ENCODE measurements at regions not wholly inside any gene's neighbourhood (a gene's known extent, or its start where the extent isn't known, plus 50 kb on each side); places are given as distances from the start of the nearest gene placed in this dataset.

DNA sequence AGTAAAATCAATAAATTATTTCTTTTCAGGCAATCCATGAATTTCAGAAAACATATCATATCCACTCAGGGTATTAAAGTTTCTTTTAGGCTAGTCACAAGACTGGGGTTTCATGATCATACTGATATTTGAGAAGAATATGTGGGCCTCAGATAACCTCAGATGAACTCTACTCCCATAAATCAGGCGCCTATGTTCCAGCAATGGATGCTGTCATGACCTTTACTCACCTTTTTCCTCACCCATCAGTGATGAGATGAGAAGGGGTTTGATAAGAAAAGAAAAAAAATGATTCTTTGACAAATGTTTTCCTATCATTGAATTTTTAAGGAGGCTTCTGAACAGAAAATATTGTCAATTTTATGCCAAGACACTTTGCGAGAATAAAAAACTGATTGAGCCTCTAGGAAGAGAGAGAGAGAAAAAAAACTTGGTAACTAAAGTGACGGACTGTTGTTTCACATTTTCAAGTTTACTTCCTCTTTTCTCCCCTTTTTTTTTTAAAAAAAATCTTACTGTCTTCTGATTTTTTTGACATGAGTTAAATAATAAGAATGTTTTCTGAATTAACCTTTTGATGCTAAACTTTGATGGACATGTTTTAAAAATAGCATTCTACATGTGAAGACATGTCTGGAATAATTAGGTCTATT lies 309.1 kb upstream of the MAP2 start:
- Histone ChIP-seq H3K4me2 (ENCODE audit: insufficient read depth, low read length) (no peak overlapping the region), H3K4me1 (ENCODE audit: insufficient read depth, low read length) (no peaks in the 10 kb centered on the region), H3K36me3 (ENCODE audit: insufficient read depth, low read length) (no peaks in the 10 kb centered on the region), H3K4me3 (ENCODE audit: low read depth in 1 of 2, low read length in 2 of 2) (no peak overlapping the region), H3K27ac (ENCODE audit: low read length) (no peak overlapping the region), H3K9ac (ENCODE audit: low read depth, low read length) (no peak overlapping the region), H3K27me3 (ENCODE audit: insufficient read depth, low read length, poor library complexity) (no peaks in the 10 kb centered on the region), H3K79me2 (ENCODE audit: insufficient read depth, low read length) (no peaks in the 10 kb centered on the region), H3K9me3 (ENCODE audit: insufficient read depth, low read length, severe bottlenecking) (no peaks in the 10 kb centered on the region), H4K20me1 (ENCODE audit: insufficient read depth, low read length) (no peaks in the 10 kb centered on the region), H2AFZ (ENCODE audit: low read depth, low read length) (no peak overlapping the region)
- DNase-seq (no peak), ATAC-seq (ENCODE audit: insufficient read depth, low read depth) (no peak)
- TF ChIP-seq, protein P1, sequence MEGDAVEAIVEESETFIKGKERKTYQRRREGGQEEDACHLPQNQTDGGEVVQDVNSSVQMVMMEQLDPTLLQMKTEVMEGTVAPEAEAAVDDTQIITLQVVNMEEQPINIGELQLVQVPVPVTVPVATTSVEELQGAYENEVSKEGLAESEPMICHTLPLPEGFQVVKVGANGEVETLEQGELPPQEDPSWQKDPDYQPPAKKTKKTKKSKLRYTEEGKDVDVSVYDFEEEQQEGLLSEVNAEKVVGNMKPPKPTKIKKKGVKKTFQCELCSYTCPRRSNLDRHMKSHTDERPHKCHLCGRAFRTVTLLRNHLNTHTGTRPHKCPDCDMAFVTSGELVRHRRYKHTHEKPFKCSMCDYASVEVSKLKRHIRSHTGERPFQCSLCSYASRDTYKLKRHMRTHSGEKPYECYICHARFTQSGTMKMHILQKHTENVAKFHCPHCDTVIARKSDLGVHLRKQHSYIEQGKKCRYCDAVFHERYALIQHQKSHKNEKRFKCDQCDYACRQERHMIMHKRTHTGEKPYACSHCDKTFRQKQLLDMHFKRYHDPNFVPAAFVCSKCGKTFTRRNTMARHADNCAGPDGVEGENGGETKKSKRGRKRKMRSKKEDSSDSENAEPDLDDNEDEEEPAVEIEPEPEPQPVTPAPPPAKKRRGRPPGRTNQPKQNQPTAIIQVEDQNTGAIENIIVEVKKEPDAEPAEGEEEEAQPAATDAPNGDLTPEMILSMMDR (IDR thresholded peaks at IDR 0.05; ENCODE audit: borderline replicate concordance, extremely low read depth, low read length, poor library complexity, severe bottlenecking), result no peak
- no peak for TF ChIP-seq EZH2 (IDR thresholded peaks at IDR 0.05; ENCODE audit: borderline replicate concordance, low read depth, low read length, severe bottlenecking)

DNA sequence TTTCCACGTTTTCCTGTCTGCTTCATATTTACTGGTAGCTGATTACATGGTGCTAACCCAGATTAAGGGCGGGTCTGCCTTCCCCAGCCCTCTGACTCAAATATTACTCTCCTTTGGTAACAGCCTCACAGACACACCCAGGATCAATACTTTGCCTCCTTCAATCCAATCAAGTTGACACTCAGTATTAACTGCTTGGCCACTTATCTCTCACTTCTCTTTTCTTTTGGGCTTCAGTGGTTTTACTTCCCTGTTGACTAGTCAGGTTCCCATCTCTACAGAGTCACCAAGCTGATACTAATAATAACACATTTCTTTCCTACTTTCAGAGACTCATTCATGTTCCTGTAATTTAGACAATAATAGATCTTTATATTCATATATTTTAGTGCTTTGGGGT lies 302.2 kb upstream of the MAP2 start:
- H3K4me3 ChIP-seq (ENCODE audit: low read depth in 1 of 2, low read length in 2 of 2), result no peak overlapping the region
- H3K4me2 ChIP-seq (ENCODE audit: insufficient read depth, low read length), result no peak overlapping the region
- H3K27ac ChIP-seq (ENCODE audit: low read length), result no peak overlapping the region
- H3K9me3 ChIP-seq (ENCODE audit: insufficient read depth, low read length, severe bottlenecking), result no peaks in the 10 kb centered on the region
- H3K36me3 ChIP-seq (ENCODE audit: insufficient read depth, low read length), result no peaks in the 10 kb centered on the region
- DNase-seq, result no peak
- H4K20me1 ChIP-seq (ENCODE audit: insufficient read depth, low read length), result no peaks in the 10 kb centered on the region
- no peak for TF ChIP-seq EZH2 (IDR thresholded peaks at IDR 0.05; ENCODE audit: borderline replicate concordance, low read depth, low read length, severe bottlenecking)
- no peak overlapping the region for H2AFZ ChIP-seq (ENCODE audit: low read depth, low read length)
- no peaks in the 10 kb centered on the region for H3K4me1 ChIP-seq (ENCODE audit: insufficient read depth, low read length)
- no peak overlapping the region for H3K9ac ChIP-seq (ENCODE audit: low read depth, low read length)
- ATAC-seq (ENCODE audit: insufficient read depth, low read depth), result no peak
- no peaks in the 10 kb centered on the region for H3K27me3 ChIP-seq (ENCODE audit: insufficient read depth, low read length, poor library complexity)
- no peaks in the 10 kb centered on the region for H3K79me2 ChIP-seq (ENCODE audit: insufficient read depth, low read length)

DNA sequence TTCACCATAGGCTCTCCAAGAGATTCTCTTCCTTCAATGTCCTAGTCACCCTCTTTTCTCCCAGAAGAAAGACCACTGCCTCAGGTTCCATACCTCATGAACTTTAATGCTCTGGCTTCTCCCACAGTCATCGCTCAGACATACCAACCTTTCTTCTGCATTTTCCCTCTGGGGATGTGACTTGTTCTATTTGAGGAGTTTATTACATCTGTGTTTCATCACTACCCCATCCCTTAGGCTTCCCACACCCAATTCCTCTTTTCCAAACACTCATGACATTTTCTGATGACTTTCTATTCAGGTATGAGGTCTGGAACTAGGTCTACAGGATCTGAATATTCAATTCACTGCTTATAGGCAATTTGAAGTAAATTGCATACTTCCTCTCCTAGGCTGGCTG lies 298.6 kb upstream of the MAP2 start:
- TF ChIP-seq EZH2 (IDR thresholded peaks at IDR 0.05; ENCODE audit: borderline replicate concordance, low read depth, low read length, severe bottlenecking), result no peak
- TF ChIP-seq, protein P1 (IDR thresholded peaks at IDR 0.05; ENCODE audit: borderline replicate concordance, extremely low read depth, low read length, poor library complexity, severe bottlenecking), result no peak
- Histone ChIP-seq H3K27me3 (ENCODE audit: insufficient read depth, low read length, poor library complexity) (no peaks in the 10 kb centered on the region), H4K20me1 (ENCODE audit: insufficient read depth, low read length) (no peaks in the 10 kb centered on the region), H3K9me3 (ENCODE audit: insufficient read depth, low read length, severe bottlenecking) (no peaks in the 10 kb centered on the region), H3K36me3 (ENCODE audit: insufficient read depth, low read length) (no peaks in the 10 kb centered on the region), H3K27ac (ENCODE audit: low read length) (no peak overlapping the region), H3K4me2 (ENCODE audit: insufficient read depth, low read length) (no peak overlapping the region), H3K4me1 (ENCODE audit: insufficient read depth, low read length) (no peaks in the 10 kb centered on the region), H3K4me3 (ENCODE audit: low read depth in 1 of 2, low read length in 2 of 2) (no peak overlapping the region), H3K9ac (ENCODE audit: low read depth, low read length) (no peak overlapping the region), H2AFZ (ENCODE audit: low read depth, low read length) (no peak overlapping the region), H3K79me2 (ENCODE audit: insufficient read depth, low read length) (no peaks in the 10 kb centered on the region)
- DNase-seq (no peak), ATAC-seq (ENCODE audit: insufficient read depth, low read depth) (no peak)

DNA sequence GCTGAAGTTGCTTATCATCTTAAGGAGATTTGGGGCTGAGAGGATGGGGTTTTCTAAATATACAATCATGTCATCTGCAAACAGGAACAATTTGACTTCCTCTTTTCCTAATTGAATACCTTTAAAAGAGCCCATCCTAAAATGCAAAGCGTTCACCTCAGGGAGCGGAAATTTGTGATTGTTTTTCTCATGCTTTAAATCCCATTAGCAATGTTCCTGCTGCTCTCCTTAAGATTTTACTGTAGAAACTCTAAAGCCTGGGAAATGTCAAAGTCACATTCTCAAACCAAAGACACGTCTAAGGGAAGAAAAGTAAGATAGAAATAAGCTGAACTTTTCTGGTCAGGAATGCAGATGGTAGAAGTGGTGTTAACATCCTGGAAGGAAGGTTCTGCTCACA lies 285.8 kb upstream of the MAP2 start:
- no peak for TF ChIP-seq EZH2 (IDR thresholded peaks at IDR 0.05; ENCODE audit: borderline replicate concordance, low read depth, low read length, severe bottlenecking)
- TF ChIP-seq, protein P1 (IDR thresholded peaks at IDR 0.05; ENCODE audit: borderline replicate concordance, extremely low read depth, low read length, poor library complexity, severe bottlenecking), result no peak
- Histone ChIP-seq H2AFZ (ENCODE audit: low read depth, low read length) (no peak overlapping the region), H3K4me2 (ENCODE audit: insufficient read depth, low read length) (no peak overlapping the region), H3K4me3 (ENCODE audit: low read depth in 1 of 2, low read length in 2 of 2) (no peak overlapping the region), H3K27me3 (ENCODE audit: insufficient read depth, low read length, poor library complexity) (no peaks in the 10 kb centered on the region), H3K9ac (ENCODE audit: low read depth, low read length) (no peak overlapping the region), H3K36me3 (ENCODE audit: insufficient read depth, low read length) (no peaks in the 10 kb centered on the region), H3K27ac (ENCODE audit: low read length) (no peak overlapping the region), H3K9me3 (ENCODE audit: insufficient read depth, low read length, severe bottlenecking) (no peaks in the 10 kb centered on the region), H3K79me2 (ENCODE audit: insufficient read depth, low read length) (no peaks in the 10 kb centered on the region), H3K4me1 (ENCODE audit: insufficient read depth, low read length) (no peaks in the 10 kb centered on the region), H4K20me1 (ENCODE audit: insufficient read depth, low read length) (no peaks in the 10 kb centered on the region)
- no peak for DNase-seq
- no peak for ATAC-seq (ENCODE audit: insufficient read depth, low read depth)

Data from DND-41 (cell line).